22Rv1 (cell line): ENCODE measurements at regions not wholly inside any gene's neighbourhood (a gene's known extent, or its start where the extent isn't known, plus 50 kb on each side); places are given as distances from the start of the nearest gene placed in this dataset.

Experiments
- ZFX ChIP-seq: fragments of 450-650 bp; IDR thresholded peaks from 2 replicates; pipeline ENCODE4 v1.6.1; 2017; ENCODE audit warnings: antibody characterized with exemption, borderline replicate concordance
- TF ChIP-seq, protein P1 (sequence below): fragments of 450-650 bp; IDR thresholded peaks from 2 replicates; pipeline ENCODE4 v1.5.1; 2017; ENCODE audit warnings: mild to moderate bottlenecking

DNA sequence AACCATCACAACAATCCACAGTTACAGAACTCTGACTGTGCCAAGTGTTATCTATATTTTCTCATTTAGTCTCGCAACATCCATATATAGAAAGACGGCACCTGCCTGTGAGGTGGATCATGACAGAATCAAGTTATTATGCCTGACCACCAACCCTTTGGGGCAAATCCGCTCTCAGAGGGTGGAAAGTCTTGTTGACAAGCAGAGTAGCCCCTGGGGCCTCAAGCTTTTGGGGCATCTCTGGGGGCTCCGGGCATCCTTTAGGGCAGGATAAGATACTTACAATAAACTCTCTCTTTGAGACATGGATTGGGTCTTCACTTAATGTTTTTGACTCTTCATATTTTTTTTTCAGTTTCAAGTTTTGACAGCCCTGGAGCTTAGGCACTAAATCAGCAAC, 150.5 kb upstream of the NAV2 start:
- TF ChIP-seq, protein P1, sequence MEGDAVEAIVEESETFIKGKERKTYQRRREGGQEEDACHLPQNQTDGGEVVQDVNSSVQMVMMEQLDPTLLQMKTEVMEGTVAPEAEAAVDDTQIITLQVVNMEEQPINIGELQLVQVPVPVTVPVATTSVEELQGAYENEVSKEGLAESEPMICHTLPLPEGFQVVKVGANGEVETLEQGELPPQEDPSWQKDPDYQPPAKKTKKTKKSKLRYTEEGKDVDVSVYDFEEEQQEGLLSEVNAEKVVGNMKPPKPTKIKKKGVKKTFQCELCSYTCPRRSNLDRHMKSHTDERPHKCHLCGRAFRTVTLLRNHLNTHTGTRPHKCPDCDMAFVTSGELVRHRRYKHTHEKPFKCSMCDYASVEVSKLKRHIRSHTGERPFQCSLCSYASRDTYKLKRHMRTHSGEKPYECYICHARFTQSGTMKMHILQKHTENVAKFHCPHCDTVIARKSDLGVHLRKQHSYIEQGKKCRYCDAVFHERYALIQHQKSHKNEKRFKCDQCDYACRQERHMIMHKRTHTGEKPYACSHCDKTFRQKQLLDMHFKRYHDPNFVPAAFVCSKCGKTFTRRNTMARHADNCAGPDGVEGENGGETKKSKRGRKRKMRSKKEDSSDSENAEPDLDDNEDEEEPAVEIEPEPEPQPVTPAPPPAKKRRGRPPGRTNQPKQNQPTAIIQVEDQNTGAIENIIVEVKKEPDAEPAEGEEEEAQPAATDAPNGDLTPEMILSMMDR: no peak
- TF ChIP-seq ZFX: no peak
